Endodermal cell (in vitro differentiated cells): ENCODE measurements at regions not wholly inside any gene's neighbourhood (a gene's known extent, or its start where the extent isn't known, plus 50 kb on each side); places are given as distances from the start of the nearest gene placed in this dataset.

ENCODE experiments used
- DNase-seq: peaks from one replicate; pipeline ENCODE4 v3.0.0-alpha.2; 2017
- H3K27ac ChIP-seq: 2 replicates; pipeline ENCODE4 v1.5.1; 2013; ENCODE audit warnings: mild to moderate bottlenecking, low read depth, low read length, moderate library complexity
- H3K27me3 ChIP-seq: 2 replicates; pipeline ENCODE4 v1.6.1; 2013; ENCODE audit warnings: mild to moderate bottlenecking, low read length, moderate library complexity; ENCODE audit not compliant: insufficient read depth, control insufficient read depth, poor library complexity, severe bottlenecking
- H3K36me3 ChIP-seq: 2 replicates; pipeline ENCODE4 v1.7.0; 2013; ENCODE audit warnings: mild to moderate bottlenecking, low read length, moderate library complexity; ENCODE audit not compliant: control insufficient read depth, insufficient read depth
- H3K4me1 ChIP-seq: one replicate; pipeline ENCODE4 v1.7.0; 2013; ENCODE audit warnings: low read length; ENCODE audit not compliant: control insufficient read depth, insufficient read depth
- H3K4me3 ChIP-seq: 2 replicates; pipeline ENCODE4 v1.5.1; 2013; ENCODE audit warnings: mild to moderate bottlenecking, low read length, moderate library complexity
- H3K9ac ChIP-seq: 2 replicates; pipeline ENCODE4 v1.6.1; 2013; ENCODE audit warnings: mild to moderate bottlenecking, low read length, moderate library complexity; ENCODE audit not compliant: poor library complexity, severe bottlenecking; ENCODE audit errors: extremely low read depth
- H3K9me3 ChIP-seq: 2 replicates; pipeline ENCODE4 v1.6.1; 2013; ENCODE audit warnings: mild to moderate bottlenecking, low read length, moderate library complexity; ENCODE audit not compliant: control insufficient read depth
- H3K27ac Mint-ChIP-seq: 2 replicates; pipeline ENCODE4 v1.8.0; 2020; ENCODE audit warnings: mixed read lengths
- H3K27me3 Mint-ChIP-seq: 2 replicates; pipeline ENCODE4 v1.8.0; 2021; ENCODE audit warnings: mild to moderate bottlenecking, mixed read lengths; ENCODE audit not compliant: insufficient read depth
- H3K36me3 Mint-ChIP-seq: 2 replicates; pipeline ENCODE4 v1.8.0; 2020; ENCODE audit warnings: low read depth, mixed read lengths
- H3K4me1 Mint-ChIP-seq: 2 replicates; pipeline ENCODE4 v1.8.0; 2020; ENCODE audit warnings: mixed read lengths
- H3K4me3 Mint-ChIP-seq: 2 replicates; pipeline ENCODE4 v1.8.0; 2020; ENCODE audit warnings: mild to moderate bottlenecking, moderate library complexity, mixed read lengths
- H3K9me3 Mint-ChIP-seq: 2 replicates; pipeline ENCODE4 v1.8.0; 2020; ENCODE audit warnings: mild to moderate bottlenecking, mixed read lengths
- CTCF ChIP-seq: fragments of 200-600 bp; sonication (generic); conservative IDR thresholded peaks from 2 replicates; pipeline ENCODE4 v1.5.0; 2021; ENCODE audit warnings: antibody characterized with exemption, mild to moderate bottlenecking
- WGBS, 2 experiments: methylation state at CpG; one replicate each; pipeline versions ENCODE4 v1.1.5 to v1.1.7; 2013; ENCODE audit warnings: missing lambda C conversion rate in 2 of 2, mixed read lengths in 1 of 2; ENCODE audit not compliant: insufficient coverage in 1 of 2, insufficient read length in 1 of 2; 5-methylcytosine and 5-hydroxymethylcytosine counted together

GRCh38 chr4:125369098-125369497 lies 54.3 kb downstream of the FAT4 start:
- Histone ChIP-seq H3K9ac (no peak overlapping the region), H3K9me3 (no peaks in the 10 kb centered on the region), H3K27me3 (no peaks in the 10 kb centered on the region), H3K27ac (no peak overlapping the region), H3K36me3 (no peaks in the 10 kb centered on the region), H3K4me1 (no peaks in the 10 kb centered on the region), H3K4me3 (no peak overlapping the region)
- H3K27me3 Mint-ChIP-seq, result no peaks in the 10 kb centered on the region
- DNase-seq, result no peak
- no peaks in the 10 kb centered on the region for H3K9me3 Mint-ChIP-seq
- H3K4me3 Mint-ChIP-seq, result no peak overlapping the region
- H3K27ac Mint-ChIP-seq, result no peak overlapping the region
- no peaks in the 10 kb centered on the region for H3K4me1 Mint-ChIP-seq
- no peaks in the 10 kb centered on the region for H3K36me3 Mint-ChIP-seq
- WGBS, 2 experiments, result 94 to 96% methylated on average over 2 of the region's 2 CpGs
- TF ChIP-seq CTCF, result no peak

- Mint-ChIP-seq H3K36me3 (no peaks in the 10 kb centered on the region), H3K27me3 (no peaks in the 10 kb centered on the region), H3K4me1 (no peaks in the 10 kb centered on the region), H3K9me3 (no peaks in the 10 kb centered on the region), H3K27ac (no peak overlapping the region), H3K4me3 (no peak overlapping the region)
- no peak overlapping the region for H3K27ac ChIP-seq
- H3K9ac ChIP-seq, result no peak overlapping the region
- H3K9me3 ChIP-seq, result no peaks in the 10 kb centered on the region
- H3K36me3 ChIP-seq, result no peaks in the 10 kb centered on the region
- 100% methylated on average over 2 of the region's 2 CpGs; no CpG with 5 or more reads in 1 of the 2 experiments for WGBS, 2 experiments
- H3K4me3 ChIP-seq, result no peak overlapping the region
- no peak for TF ChIP-seq CTCF
- H3K4me1 ChIP-seq, result no peaks in the 10 kb centered on the region
- no peak for DNase-seq
- no peaks in the 10 kb centered on the region for H3K27me3 ChIP-seq
Measured at GRCh38 chr4:125370478-125370877, 55.7 kb downstream of the FAT4 start.

GRCh38 chr4:125382995-125383394 lies 68.2 kb downstream of the FAT4 start:
- H3K4me1 ChIP-seq, result no peaks in the 10 kb centered on the region
- H3K36me3 ChIP-seq, result no peaks in the 10 kb centered on the region
- Mint-ChIP-seq H3K4me3 (no peak overlapping the region), H3K27me3 (no peaks in the 10 kb centered on the region), H3K27ac (no peak overlapping the region), H3K36me3 (no peaks in the 10 kb centered on the region), H3K9me3 (no peaks in the 10 kb centered on the region), H3K4me1 (no peaks in the 10 kb centered on the region)
- H3K9me3 ChIP-seq, result no peaks in the 10 kb centered on the region
- H3K27ac ChIP-seq, result no peak overlapping the region
- DNase-seq, result no peak
- H3K27me3 ChIP-seq, result no peaks in the 10 kb centered on the region
- 80 to 100% methylated on average over 1 of the region's 1 CpG for WGBS, 2 experiments
- TF ChIP-seq CTCF, result no peak
- no peak overlapping the region for H3K4me3 ChIP-seq
- no peak overlapping the region for H3K9ac ChIP-seq
